Epidermal melanocyte (primary cell): ENCODE measurements at regions not wholly inside any gene's neighbourhood (a gene's known extent, or its start where the extent isn't known, plus 50 kb on each side); places are given as distances from the start of the nearest gene placed in this dataset.

Experiments
- DNase-seq: peaks from one replicate; pipeline ENCODE4 v3.0.0; 2011; ENCODE audit warnings: low spot score; ENCODE audit not compliant: insufficient read length

DNA sequence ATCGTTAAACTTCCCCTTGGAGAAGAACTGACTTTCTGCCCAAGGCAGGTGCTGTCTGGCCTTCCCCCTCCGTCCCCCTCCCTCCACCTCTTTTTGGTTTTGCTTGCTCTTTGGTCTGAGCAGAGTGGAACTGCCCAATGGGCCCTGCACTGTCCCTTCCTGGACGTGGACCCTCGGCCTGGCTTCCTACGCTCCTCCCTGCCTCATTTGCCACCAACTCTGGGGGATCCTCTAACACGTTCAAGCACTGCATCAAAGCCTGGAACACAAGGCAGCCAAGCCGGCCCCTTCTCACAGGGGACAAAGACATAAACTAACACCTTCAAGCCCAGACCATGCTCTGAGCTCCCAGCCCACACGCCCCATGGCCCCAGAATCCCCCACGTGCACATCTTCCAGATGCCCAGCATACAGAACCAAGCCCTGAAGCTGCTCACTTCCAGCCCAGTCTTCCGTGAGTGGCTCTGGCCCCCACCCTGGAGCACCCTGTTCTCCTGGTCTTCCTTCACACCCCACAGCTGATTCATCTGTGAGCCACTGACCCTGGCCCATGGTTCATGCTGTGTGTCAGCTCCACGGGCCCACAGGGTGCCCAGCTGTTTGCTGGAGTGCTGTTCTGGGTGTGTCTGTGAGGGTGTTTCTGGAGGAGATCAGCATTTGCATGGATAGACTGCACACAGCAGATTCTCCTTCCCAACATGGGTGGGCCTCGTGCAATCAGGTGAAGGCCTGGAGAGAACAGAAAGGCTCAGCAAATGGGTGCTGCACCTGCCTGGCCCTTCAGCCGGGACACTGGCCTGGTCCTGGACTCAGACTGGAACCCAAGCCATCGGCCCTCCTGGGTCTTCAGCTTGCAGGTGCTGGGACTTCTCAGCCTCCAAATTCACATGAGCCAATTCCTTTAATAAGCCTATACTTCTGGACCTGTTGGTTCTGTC, 247.1 kb upstream of the SALL3 start:
- DNase-seq, result no peak

DNA sequence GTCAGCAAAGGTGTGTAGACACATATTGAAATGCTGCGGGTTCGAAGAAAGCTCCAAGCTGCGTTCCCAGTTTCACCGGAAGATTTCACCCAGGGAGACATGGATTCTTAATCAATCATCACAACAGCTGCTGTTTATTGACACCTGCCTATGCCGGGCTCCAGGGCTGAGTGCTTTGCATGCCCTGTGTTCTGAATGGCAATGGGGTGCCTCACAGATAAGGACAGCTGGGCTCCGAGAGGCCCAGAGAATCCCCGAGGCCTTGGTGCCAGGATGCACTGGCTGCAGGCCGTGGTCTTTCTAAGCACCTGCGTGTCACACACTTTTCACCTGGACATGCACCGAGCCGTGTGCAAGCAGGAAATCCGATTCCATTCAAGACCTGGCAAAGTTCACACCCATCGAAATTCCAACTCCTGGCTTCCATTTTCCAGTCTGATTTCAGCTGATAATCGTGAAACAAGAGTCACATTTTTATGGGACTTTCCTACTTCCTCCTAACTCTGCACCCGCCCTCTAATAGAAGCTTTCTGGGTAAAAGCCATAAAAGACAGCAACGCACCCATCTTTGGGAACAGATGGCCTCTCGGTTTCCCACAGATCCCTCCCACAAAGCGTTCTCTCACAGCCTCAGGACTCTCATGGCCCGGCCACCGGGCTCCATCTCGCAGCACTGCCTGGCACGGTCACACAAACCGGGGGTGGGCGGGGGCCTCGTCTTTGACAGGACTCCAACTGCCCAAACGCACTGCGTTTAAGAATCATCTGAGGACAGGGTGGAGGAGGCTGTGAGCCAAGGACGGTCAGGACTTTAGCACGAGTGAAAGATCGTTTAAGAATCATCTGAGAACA, 245.6 kb upstream of the SALL3 start:
- no peak for DNase-seq

DNA sequence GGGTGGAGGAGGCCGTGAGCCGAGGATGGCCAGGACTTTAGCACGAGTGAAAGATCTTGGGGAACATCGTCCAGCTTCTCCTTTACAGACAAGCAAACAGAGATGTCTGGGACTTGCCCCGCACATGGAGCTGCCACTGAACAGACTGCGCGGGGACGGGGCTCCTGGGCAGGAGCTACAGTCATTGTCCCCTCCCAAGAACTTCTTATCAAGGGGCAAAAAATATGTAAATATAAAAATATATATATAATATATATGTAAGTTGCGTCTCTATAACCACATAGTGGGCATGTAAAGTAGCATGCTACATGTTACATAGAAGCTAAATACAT, 245.0 kb upstream of the SALL3 start:
- DNase-seq, result no peak

DNA sequence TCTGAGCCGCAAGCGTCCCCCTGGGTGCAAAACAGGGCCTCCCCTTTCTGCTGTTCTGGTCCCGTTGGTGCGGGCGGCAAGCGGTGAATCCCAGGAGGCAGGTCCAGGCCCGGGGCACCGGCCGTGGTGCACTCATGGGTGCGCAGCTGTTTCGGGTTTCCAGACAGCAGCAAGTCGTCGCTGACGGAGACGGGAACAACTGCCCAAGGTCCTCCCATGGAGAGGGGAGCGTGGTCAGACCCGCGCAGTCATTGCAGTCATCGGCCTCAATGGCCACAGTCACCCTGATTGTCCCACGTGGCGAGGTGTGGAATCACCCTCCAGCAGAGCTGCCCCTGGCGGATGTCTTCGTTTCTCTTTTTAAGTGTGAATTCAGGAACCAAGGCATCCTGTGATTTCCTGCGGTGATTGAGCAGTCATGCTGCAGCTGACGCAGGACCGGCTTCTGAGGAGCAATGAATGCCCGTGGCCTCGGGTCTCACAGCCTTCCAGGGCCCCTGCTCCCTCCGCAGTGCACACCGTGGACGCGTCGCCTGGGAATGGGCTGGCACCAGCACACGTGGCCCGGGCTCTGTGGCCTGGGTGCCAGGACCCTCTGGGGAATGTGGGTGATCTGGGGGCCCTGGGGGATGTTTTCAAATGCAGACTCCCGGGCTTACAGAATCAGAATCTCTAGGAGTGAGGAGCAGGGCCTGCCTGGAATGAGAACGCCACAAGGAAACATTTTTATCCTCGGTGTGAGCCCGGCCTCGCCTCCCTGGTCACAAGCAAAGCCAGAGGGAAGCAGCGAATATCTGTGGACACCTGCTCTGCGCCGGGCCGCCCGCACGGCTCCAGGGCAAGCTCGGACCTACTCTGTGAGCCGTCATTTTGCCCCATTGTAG, 244.2 kb upstream of the SALL3 start:
- DNase-seq, result no peak

DNA sequence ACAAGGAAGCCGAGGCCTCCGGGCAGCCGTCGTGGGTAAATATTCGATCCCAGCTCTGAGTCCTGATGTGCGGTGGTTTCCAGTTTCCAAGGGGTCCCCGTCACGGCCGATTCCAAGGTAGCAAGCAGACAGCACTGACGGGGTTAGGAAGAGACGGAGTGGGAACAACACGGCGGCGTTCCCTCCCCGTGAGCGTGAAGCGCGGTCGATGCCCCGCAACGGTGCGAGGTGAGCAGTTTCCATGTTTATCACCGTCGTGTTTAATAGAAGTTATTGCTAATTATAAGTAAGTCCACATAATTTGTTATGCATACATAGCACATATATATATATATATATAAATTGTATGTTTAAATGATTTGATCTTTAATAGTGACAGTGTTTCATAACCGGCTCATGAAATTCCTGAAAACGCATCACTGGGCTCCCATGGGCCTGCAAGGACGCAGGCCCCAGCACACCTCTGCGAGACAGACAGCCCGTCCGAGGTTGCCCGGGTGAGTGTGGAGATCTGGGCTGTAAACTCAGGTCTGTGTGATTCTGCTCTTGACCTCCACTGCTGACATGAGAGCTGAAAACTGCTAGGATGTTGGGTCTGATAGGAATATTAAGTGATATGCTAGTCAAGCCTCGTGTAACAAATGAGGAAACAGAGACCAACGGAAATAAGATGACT, 243.5 kb upstream of the SALL3 start:
- DNase-seq, result no peak

DNA sequence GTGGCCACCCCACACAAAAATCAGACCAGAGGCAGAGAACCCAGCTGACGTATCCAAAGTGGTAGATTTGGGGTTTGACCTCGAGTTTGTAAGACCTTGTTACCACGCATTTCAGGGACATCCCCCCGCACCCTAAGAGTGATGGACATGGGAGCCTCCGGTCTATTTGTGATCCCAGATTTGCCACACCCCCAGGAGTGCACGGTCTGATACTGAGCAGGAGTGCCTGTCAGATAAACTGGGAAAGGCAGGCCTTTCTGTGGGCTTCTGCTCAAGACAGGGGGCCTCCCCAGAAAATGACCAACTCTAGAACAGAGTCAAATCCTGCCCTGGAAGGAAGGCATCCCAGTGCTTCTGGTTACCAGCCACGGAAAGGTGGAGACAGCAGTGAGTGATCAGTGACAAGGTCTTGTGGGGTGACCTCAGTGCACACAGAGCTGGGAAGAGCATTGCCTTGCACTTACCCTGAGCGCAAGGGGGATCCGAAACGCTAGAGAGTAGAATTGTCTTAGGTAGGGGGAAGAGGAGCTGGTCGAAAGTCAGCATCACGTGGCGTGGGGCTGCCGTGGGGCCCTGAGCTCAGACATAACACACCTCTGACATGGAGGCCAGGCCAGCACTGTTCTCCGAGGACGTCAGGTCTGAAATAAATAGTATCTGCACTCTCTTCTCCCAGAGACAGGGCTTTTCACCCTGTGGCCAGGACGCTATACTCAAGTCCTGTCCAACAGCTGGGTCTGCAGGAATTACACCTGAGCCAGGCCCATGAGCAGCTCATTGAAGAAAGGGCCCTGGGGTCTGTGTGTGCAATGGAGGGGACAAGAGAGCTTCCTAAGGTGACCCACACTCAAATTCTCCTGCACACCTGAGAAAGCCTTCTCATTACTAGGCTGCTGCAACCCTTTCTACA, 242.4 kb upstream of the SALL3 start:
- DNase-seq, result no peak

DNA sequence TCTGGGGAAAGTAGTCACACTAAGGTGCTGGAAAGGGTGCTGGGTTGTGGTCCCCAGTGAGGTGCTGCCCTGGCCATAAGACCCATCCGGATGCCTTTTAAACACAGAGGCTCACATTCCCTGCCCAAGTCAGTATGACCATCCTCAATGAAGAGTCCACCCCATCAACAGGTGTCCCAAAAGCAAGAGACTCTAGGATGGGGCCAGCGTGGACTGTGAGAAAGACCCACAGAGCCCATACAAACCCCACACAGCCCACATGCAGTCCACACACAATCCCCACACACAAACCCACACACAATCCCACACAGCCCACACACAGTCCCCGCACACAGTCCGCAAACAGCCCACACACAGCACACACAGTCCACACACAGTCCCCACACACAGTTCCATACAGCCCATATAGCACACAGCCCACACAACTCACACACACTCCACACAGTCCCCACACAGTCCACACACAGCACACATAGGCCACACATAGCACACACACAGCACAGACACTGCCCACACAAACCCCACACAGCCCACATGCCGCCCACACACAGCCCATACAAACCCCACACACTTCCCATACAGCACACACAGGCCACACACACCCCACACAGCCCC, 241.4 kb upstream of the SALL3 start:
- no peak for DNase-seq

DNA sequence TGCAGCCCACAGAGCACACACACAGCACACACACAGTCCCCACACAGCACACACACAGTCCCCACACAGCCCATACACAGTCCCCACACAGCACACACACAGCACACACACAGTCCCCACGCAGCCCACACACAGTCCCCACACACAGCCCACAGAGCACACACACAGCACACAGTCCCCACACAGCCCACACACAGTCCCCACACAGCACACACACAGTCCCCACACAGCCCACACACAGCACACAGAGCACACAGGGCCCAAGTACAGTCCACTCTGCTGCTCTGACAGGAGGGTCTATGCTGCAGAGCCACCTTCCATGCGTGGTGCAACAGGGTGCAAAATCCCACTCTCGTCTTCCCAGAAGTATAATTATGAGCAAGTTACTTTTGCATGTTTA, 240.5 kb upstream of the SALL3 start:
- no peak for DNase-seq

DNA sequence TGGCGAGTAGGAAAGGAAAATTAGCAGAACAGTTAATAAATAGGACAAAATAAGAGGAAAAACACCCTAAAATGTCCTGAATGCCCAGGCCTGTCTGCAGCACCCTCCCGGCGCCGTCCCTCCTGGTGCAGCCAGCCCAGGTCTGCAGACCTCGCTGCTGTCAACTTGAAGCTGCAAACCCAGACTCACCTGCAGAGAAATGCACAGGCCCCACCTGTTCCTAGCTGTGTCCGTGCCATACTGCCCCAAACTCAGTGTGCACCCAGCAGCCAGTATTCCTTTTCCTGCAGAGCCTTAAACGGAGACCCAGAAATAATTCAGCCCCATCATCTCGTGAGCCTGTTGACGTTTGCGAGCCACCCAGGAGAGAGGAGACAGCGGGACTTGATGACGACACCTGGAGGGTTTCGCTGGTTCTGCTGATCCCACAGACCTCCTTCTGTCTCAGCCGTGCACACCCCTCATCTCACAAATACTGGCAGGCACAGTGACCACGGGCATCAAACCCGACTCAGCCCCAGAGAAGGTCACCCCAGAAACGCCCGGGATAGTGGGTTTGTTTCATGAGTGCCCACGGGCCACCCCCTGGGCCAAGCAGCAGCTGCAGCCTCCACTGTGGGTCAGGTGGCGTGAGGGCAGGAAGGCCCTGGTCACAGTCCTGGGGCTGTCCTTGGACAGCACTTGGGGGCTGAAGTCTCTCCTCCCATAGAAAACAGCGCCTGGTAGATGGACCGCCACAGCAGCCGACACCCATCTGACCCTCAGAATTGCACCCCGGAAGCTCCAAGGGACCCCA, 239.5 kb upstream of the SALL3 start:
- DNase-seq, result no peak

DNA sequence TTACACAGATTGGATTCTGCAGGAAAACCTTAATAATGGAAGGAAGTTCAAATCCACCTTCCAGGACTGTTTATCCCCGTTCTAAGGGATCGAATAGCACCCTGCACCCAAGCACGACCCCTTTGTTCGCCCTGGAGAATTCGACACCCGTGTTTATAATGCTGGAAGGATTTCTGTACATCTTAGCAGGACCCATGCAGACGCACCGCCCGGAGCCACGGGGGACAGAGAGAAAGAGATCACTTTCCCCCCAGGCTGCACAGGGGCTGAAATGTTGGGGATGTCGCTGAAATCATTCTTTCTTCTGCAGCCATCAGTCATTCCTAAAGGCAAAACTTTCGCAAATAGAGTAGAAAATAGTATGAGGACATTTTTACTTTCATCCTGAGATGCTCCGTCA, 238.7 kb upstream of the SALL3 start:
- DNase-seq, result no peak

DNA sequence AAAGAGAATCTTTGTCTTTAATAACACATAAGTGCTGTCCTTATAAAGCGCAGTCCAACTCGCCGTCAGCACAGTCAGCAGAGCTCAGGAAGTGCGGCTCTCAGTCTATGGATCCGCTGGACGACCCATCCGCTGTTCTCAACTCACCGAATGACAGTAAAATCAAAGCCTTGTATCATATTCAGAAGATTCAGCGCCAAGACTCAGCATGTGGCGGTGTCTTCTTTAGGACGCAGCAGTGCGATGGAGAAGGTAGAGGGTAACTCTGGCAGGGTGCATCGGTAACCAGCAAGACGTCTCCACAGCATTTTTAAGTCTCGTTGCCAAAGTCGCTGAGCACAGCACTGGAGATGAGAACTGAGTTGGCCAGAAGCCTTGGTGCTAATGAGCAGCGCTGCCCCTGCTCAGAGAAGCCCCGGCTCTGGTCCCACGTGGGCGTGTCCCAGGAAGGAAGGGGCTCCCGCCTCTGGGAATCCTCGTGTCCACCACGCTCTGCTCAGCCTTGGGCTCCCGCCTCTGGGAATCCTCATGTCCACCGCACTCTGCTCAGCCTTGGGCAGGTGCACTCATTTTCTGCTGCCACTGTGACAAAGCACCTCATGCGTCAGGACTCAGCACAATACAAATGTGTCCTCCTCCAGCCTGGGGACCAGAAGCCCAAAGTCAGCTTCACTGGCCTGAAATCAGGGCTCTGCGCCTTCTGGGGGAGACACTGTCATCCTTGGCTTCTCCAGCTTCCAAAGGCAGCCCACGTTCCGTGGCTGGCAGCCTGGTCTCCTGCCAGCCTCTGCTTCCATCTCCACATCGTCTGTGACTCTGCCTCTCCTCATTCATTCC, 238.0 kb upstream of the SALL3 start:
- DNase-seq, result no peak

DNA sequence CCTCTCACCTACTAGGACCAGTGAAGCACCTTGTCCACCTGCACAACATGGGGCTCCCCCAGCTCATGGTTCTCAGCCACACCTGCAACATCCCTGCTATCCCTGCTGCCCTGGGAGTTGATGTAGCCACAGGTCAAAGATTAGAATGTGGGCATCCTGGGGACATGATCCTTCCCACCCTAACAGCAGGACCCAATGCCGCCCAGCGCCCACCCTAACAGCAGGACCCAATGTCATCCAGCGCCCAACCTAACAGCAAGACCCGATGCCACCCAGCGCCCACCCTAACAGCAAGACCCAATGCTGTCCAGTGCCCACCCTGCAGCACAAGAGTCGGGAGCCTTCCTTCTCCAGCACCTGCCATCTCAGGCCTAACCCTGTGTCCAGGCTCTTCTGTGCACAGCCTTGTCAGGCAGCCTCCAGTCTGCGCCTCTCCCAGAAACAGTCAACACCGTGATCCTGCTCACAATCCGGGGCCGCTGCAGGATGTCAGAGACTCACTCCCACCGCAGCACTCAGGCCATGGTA, 237.3 kb upstream of the SALL3 start:
- no peak for DNase-seq

DNA sequence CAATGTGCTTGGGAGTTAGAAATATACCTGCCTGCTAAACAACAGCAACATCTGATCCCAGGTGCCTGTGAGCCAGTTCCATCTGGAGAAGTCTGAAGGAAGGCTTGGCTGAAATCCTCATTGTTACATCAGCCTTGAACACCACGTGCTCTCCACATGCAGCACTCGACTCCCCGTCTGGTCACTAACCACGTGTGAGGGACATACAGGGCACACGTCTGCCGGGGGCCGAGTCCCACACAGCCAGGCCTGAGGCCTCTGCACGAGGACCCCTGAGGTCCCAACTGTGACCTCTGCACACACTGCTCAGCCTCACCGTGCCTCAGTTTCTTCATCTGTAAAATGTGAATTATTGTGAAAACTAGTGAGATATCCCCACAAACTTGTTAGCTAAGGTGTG, 236.5 kb upstream of the SALL3 start:
- no peak for DNase-seq

DNA sequence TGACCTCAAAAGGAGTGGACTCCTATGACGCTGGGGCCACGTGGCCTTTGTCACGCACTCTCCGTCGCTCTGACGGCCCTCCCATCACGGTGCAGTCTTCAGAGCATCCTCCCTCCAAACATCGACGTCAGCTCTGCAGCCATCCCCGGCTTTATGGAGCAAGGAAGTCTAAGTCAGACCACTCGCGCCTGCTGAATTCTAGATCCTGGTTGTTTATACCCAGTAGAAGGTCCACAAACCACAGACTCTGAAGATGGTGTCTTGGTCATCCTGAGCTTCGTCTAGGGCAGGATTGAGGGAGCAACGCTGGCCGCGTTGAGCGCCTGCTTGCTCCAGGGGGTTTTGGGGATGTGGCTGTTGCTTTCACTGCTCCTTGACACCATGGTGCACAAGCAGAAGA, 228.0 kb upstream of the SALL3 start:
- no peak for DNase-seq

DNA sequence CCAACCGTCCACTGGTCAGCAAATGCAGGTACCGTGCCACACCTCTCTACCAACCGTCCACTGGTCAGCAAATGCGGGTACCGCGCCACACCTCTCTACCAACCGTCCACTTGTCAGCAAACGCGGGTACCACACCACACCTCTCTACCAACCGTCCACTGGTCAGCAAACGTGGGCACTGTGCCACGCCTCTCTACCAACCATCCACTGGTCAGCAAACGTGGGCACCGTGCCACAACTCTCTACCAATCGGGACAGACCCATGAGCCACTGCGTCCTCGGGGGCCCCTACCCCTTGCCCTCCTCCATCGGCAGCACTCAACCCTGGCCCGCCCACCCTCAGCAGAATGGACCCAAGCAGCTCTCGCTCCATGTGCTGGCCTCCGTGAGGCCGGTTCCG, 226.4 kb upstream of the SALL3 start:
- no peak for DNase-seq

DNA sequence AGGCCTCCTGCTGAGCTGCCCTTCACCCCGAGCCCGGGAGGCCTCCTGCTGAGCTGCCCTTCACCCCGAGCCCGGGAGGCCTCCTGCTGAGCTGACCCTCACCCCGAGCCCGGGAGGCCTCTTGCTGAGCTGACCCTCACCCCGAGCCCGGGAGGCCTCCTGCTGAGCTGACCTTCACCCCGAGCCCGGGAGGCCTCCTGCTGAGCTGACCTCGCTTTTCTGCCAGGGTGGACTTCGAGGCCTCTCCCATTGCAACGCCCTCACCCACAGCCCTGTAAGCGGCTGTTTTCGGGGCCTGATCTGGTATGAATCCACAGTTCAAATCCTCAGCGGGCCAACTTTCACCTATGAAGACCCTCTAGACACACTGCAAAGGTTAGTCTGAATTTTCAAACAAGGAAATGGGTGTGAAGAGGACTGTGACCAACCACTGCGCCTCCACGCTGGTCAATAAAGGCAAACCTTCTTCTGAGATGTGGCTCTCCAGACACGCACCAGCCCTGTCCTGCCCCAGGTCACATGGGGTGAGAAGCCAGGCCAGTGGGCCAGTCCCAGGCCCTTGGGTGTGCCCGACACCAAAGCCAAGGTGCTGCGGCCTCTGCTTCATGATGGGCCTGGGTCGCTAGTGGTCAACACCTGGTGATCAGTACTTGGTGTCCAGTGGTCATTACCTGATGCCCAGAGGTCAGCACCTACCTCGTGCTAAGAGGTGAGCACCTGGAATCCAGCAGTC, 225.1 kb upstream of the SALL3 start:
- DNase-seq, result no peak

DNA sequence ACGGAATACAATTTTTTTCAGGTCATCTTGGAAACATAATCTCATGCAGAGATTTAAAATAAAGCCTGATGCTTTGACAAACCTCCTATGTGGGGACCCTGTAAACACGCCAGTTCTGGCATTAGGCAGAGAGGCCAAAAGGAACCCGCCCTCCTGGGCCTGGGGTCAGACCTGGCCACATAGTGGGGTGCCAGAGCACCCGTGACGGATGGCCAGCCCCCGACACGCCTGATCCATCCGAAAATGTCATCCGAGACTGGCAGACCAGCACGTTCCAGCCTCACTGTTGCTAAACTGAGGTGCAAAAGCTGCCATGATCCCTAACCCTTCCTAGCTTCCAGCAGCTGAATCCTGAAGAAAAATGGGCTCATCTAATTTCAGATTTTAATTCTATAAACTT, 222.6 kb upstream of the SALL3 start:
- no peak for DNase-seq
